G401.6 (cell line): ENCODE measurements at regions not wholly inside any gene's neighbourhood (a gene's known extent, or its start where the extent isn't known, plus 50 kb on each side); places are given as distances from the start of the nearest gene placed in this dataset.
"Not testable (repeated sequence)": the region's sequence is repeated elsewhere in the genome, so short reads cannot be mapped to it uniquely, and the experiment has no call there.

ENCODE experiments used
- FAIRE-seq: peaks from 2 replicates; lab custom pipeline; 2012; peaks lifted over from hg19 to GRCh38; lab: Jason Lieb, UNC

GRCh38 chr2:131584380-131584779 lies 56.7 kb downstream of the CCDC74A start:
- no peak for FAIRE-seq

GRCh38 chr2:131584940-131585339 lies 57.3 kb downstream of the CCDC74A start:
- FAIRE-seq, result no peak

DNA sequence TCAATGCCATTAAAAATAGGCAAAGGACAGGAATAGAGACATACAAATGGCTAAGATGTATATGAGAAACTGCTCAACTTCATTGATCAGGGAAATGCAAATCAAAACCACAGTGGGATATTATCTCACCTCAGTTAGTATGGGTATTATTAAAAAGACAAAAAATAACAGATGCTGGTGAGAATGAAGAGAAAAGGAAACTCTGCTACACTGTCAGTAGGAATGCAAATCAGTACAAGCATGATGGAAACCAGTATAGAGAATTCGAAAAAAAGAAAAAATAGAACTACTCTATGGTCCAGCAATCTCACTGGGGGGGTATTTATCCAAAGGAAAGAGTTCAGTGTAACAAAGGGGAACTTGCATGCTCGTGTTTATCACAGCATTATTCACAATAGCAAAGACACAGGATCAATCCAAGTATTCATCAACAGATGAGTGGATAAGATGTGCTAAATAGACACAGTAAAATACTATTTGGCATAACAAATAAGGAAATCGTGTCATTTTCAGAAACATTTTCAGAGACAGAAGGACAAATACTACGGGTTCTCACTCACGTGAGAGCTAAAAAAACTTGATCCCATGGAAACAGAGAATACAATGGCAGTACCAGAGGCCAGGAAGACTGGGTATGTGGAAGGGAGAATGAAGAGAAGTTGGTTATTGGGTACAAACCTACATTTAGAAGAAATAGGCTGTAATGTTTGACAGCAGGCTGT lies 60.6 kb downstream of the CCDC74A start:
- FAIRE-seq, result no peak

DNA sequence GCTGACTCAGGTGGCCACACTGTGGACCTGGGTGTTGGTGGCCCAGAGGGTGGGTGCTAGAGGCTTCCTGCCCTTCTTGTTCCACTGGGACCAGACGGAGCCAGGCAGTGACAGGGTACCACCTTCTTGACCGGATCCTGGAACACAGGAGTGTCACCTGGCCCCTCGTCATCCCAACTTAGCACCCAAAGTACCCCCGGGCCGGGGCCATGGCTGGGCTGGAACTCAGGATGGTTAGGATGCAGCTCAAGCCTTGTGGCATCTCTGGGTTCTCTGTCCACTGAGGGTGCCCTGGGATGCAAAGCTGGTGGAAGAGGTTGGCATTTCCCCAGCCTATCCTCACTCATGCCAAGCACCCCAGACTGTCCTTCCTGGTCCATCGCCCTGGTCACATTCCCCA lies 61.4 kb downstream of the CCDC74A start:
- not testable (repeated sequence) for FAIRE-seq

DNA sequence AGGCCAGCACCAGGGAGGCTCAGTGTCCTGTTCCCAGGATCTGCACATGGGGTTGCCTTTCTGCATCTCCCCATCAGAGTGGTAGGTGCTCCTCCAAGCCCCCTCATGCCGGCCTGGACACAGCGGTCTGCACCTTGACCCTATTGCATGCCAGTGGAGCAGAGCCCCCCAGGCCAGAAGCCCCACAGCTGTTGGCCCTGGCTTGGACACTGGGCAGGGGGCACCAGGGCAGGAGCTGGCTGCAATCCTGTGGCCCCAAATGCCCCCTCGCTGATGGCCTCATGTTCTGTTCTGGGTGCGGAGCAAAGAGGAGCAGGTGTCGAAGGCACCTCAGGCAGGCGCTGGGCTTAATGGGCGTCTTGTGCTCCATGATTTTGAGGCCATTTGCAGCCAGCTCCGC lies 62.7 kb downstream of the CCDC74A start:
- FAIRE-seq, result no peak

DNA sequence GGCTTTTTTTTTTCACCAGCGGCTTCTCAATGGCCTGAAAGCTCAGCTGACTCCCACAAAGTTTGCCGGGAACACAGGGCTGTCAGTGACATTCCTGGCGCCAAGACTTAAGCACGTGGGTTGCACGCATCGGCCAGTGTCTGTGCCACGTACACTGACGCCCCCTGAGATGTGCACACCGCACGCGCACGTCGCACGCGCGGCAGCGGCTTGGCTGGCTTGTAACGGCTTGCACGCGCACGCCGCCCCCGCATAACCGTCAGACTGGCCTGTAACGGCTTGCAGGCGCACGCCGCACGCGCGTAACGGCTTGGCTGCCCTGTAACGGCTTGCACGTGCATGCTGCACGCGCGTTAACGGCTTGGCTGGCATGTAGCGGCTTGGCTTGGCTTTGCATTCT lies 63.2 kb downstream of the CCDC74A start:
- FAIRE-seq, result no peak

GRCh38 chr2:131596561-131596960 lies 68.9 kb downstream of the CCDC74A start:
- not testable (repeated sequence) for FAIRE-seq

DNA sequence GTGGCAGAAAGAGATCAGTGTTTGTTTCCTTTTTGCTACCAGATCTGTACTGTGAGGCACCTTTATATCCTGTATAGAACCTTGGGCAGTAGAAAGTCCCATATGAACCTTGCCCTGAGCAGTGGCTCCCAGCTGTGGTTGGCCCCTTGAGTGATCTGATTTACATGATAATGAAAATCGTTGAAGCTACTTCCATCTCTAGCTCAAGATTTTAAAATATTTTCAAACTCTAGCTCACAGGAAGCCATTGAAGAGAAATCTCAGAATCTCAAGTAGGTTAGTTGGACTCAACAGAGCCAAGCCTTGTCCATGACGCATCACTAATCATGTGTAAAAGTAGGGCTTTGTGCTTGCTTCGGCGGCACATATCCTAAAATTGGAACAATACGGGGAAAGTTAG lies 74.8 kb downstream of the CCDC74A start:
- FAIRE-seq, result not testable (repeated sequence)

DNA sequence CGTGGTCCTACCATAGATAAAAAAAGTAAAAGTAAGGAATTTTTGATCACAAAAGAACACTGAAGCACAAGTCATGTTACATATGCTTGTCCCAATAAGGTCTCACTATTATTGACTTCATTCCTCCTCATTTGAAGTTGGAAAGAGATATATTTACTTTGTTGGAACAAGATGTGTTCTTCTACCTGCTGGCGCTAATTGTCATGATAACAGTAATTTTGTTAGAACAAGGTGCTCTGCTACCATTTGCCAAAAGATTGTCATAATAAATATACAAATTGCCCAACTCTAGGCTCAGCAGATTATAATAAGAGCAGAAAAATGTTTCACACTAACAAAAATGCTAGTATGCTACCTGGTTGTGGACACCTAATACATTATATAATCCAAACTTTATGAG lies 77.0 kb downstream of the CCDC74A start:
- FAIRE-seq, result not testable (repeated sequence)

DNA sequence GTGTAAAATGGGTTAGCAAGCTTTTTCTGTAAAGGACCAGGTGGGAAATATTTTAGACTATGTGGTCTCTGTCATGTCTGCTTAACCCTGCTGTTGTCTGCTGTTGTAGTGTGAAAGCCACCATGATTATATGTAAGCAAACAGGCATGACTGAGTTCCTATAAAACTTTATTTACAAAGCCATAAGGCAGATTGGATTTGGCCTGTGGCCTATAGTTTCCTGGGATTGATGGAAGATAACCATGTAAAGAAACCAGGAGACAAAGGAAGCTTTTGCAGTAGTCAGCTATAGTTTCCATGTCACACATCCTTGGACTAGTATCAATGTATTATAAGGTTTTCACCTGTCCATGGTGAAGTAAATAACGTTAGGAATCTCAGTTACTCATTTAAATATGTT lies 78.7 kb downstream of the CCDC74A start:
- FAIRE-seq, result not testable (repeated sequence)

DNA sequence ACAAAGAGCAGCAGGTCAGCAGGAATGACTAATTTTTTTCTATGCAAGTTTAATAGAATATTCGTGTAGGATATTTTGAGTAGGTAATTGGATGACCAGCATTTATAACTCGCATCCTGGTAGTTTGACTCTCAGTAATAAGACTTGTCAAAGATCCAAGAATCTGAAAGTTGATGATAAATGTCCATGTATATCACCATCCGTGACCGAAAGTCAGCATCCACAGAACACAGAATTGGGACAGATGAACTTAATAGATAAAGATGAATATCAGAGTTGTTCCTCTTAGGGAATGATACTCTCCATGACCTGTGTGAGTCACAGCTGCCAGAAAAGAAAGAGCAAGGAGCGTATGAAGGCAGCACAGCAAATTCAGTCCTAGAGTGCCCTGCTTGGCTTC lies 79.4 kb downstream of the CCDC74A start:
- FAIRE-seq, result not testable (repeated sequence)

DNA sequence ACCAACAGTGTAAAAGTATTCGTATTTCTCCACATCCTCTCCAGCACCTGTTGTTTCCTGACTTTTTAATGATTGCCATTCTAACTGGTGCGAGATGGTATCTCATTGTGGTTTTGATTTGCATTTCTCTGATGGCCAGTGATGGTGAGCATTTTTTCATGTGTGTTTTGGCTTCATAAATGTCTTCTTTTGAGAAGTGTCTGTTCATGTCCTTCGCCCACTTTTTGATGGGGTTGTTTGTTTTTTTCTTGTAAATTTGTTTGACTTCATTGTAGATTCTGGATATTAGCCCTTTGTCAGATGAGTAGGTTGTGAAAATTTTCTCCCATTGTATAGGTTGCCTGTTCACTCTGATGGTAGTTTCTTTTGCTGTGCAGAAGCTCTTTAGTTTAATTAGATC lies 86.9 kb downstream of the CCDC74A start:
- FAIRE-seq, result not testable (repeated sequence)

- not testable (repeated sequence) for FAIRE-seq
Measured at GRCh38 chr2:131618320-131618719, 90.6 kb downstream of the CCDC74A start.

DNA sequence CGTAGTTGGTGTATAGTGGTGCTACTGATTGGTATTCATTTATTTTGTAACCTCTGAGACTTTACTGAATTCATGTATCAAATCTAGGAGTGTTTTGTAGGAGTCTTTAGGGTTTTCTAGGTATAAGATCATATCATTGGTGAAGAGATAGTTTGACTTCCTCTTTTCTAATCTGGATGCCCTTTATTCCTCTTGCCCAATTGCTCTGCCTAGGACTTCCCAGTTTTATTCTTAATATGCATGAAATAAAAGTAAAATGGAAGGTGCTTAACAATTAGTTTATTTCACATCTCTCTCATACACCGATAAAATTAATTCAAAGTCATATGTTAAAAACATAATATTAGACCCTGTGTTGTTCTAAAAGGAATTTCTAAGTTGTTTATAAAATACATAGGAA lies 95.2 kb downstream of the CCDC74A start:
- FAIRE-seq, result not testable (repeated sequence)

GRCh38 chr2:131626011-131626410 lies 98.3 kb downstream of the CCDC74A start:
- not testable (repeated sequence) for FAIRE-seq

DNA sequence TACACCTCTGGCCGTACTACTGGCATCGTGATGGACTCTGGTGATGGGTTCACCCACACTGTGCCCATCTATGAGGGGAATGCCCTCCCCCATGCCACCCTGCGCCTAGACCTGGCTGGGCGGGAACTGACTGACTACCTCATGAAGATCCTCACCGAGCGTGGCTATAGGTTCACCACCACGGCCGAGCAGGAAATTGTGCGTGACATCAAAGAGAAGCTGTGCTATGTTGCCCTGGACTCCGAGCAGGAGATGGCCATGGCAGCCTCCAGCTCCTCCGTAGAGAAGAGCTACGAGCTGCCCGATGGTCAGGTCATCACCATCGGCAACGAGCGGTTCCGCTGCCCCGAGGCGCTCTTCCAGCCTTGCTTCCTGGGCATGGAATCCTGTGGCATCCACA lies 98.9 kb downstream of the CCDC74A start:
- FAIRE-seq, result not testable (repeated sequence)

GRCh38 chr2:131627777-131628176 lies 100.1 kb downstream of the CCDC74A start:
- FAIRE-seq, result not testable (repeated sequence)

- not testable (repeated sequence) for FAIRE-seq
Measured at GRCh38 chr2:131631648-131632047, 104.0 kb downstream of the CCDC74A start.

DNA sequence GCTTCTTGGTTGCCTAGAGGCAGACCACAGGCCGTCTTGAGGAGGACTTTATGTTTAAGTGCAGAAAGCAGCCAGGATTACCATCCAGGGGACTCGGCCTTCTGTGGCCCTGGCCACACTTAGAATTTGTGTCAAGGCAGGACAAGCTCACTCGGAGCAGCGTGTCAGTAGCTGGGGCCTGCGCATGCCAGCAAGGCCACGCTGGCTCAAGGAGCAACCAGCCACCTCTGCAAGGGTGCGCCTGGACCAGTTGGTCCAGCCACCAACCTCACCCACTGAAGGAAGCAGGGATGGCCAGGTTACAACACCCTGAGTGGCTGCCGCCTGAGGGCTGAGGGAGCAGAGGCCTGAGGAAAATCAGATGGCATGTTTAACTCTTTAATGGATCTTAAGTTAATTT lies 105.7 kb downstream of the CCDC74A start:
- not testable (repeated sequence) for FAIRE-seq

DNA sequence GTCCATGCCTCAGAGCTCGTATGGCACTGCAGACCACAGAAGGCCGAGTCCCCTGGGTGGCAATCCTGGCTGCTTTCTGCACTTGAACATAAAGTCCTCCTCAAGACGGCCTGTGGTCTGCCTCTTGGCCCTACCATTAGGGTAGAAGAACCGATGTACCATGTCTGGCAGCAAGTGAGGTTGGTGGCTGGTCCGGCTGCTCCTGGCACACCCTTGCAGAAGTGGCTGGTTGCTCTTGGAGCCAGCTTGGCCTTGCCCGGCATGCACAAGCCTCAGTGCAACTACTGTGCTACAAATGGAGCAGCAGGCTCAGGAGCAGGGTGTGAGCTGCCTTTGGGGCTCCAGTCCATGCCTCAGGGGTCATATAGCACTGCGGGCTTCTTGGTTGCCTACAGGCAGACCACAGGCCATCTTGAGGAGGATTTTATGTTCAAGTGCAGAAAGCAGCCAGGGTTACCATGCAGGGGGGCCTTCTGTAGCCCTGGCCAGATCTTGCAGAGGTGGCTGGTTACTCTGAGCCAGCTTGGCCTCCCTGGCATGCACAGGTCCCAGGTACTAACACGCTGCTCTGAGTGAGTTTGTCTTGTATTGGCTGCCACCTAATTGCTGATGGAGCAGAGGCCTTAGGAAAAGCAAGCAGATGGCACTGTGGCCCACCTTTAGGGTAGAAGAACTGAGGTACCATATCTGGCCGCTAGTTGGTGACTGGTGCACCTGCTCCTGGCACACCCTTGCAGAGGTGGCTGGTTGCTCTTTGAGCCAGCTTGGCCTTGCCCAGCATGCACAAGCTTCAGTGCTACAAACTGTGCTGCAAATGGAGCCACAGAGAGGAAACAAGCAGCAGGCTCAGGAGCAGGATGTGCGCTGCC lies 106.4 kb downstream of the CCDC74A start:
- FAIRE-seq, result not testable (repeated sequence)

DNA sequence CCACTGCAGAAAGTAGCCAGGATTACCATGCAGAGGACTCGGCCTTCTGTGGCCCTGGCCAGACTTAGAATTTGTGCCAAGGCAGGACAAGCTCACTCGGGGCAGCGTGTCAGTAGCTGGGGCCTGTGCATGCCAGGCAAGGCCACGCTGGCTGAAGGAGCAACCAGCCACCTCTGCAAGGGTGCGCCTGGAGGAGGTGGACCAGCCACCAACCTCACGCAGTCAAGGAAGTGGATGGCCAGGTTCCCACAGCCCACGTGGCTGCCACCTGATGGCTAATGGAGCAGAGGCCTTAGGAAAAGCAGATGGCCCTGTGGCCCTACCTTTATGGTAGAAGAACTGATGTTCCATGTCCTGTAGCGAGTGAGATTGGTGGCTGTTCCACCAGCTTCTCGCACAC lies 107.9 kb downstream of the CCDC74A start:
- no peak for FAIRE-seq

- FAIRE-seq, result not testable (repeated sequence)
Measured at GRCh38 chr2:131636704-131637308, 109.1 kb downstream of the CCDC74A start.
